ENCODE measurements at regions not wholly inside any gene's neighbourhood (a gene's known extent, or its start where the extent isn't known, plus 50 kb on each side); places are given as distances from the start of the nearest gene placed in this dataset.

- H3K4me1 ChIP-seq (ENCODE audit: control insufficient read depth in 1 of 2, insufficient read depth in 2 of 2, low read length in 2 of 2) = no peaks in the 10 kb centered on the region
- no peak overlapping the region for H2AFZ ChIP-seq (ENCODE audit: insufficient read depth, low read depth, low read length, poor library complexity, severe bottlenecking)
- H3K79me2 ChIP-seq (ENCODE audit: insufficient read depth, low read length) = no peaks in the 10 kb centered on the region
- WGBS (ENCODE audit: insufficient coverage) = no CpG with 5 or more reads among the region's 4 CpGs
- peaks cover 1 to 6% (median 2%) of the 10 kb centered on the region in 3 donors for H3K27me3 Mint-ChIP-seq (ENCODE audit: low read depth in 3 of 3)
- no peak for TF ChIP-seq CTCF (IDR thresholded peaks at IDR 0.05)
- no peaks in the 10 kb centered on the region for H3K4me1 Mint-ChIP-seq
- H3K4me3 ChIP-seq (replicated peaks in 1 of 3; ENCODE audit: low read depth in 2 of 3, low read length in 3 of 3) = no peak overlapping the region
- DNase-seq = no peak
- H3K27ac Mint-ChIP-seq = no peak overlapping the region
- peaks cover 0 to 19% of the 10 kb centered on the region in 2 donors for H3K9me3 ChIP-seq (replicated peaks in 1 of 2; ENCODE audit: control insufficient read depth in 1 of 2, insufficient read depth in 1 of 2, low read length in 2 of 2)
- H3K27ac ChIP-seq (ENCODE audit: low read depth in 1 of 2, low read length in 2 of 2) = no peak overlapping the region
- H3K27me3 ChIP-seq (ENCODE audit: control insufficient read depth in 2 of 2, insufficient read depth in 2 of 2, low read length in 2 of 2) = no peaks in the 10 kb centered on the region
- H3K4me3 Mint-ChIP-seq = no peak overlapping the region
- H3K9ac ChIP-seq (ENCODE audit: insufficient read depth, low read length, poor library complexity, severe bottlenecking) = no peak overlapping the region
- H3K36me3 ChIP-seq (replicated peaks in 1 of 2; ENCODE audit: control insufficient read depth in 1 of 2, insufficient read depth in 2 of 2, low read length in 2 of 2) = no peaks in the 10 kb centered on the region
- intact Hi-C loops (cut with micrococcal nuclease) = no loop called here
- H3K4me2 ChIP-seq (replicated peaks; ENCODE audit: extremely low read depth, low read length, poor library complexity, severe bottlenecking) = no peak overlapping the region
- no peaks in the 10 kb centered on the region for H4K20me1 ChIP-seq (ENCODE audit: insufficient read depth, low read length)
- peaks cover 0 to 19% (median 8%) of the 10 kb centered on the region in 7 donors for H3K9me3 Mint-ChIP-seq
- no peaks in the 10 kb centered on the region for H3K36me3 Mint-ChIP-seq
Observed at GRCh38 chr18:78244779-78245178, 734.8 kb upstream of the SALL3 start.

GRCh38 chr18:78245451-78245850 lies 734.2 kb upstream of the SALL3 start:
- Histone ChIP-seq H3K79me2 (ENCODE audit: insufficient read depth, low read length) (no peaks in the 10 kb centered on the region), H3K9ac (ENCODE audit: insufficient read depth, low read length, poor library complexity, severe bottlenecking) (no peak overlapping the region), H3K27me3 (ENCODE audit: control insufficient read depth in 2 of 2, insufficient read depth in 2 of 2, low read length in 2 of 2) (no peaks in the 10 kb centered on the region), H3K4me2 (replicated peaks; ENCODE audit: extremely low read depth, low read length, poor library complexity, severe bottlenecking) (no peak overlapping the region), H3K36me3 (replicated peaks in 1 of 2; ENCODE audit: control insufficient read depth in 1 of 2, insufficient read depth in 2 of 2, low read length in 2 of 2) (no peaks in the 10 kb centered on the region), H3K4me3 (replicated peaks in 1 of 3; ENCODE audit: low read depth in 2 of 3, low read length in 3 of 3) (no peak overlapping the region), H3K9me3 (replicated peaks in 1 of 2; ENCODE audit: control insufficient read depth in 1 of 2, insufficient read depth in 1 of 2, low read length in 2 of 2) (peaks cover 0 to 19% of the 10 kb centered on the region in 2 donors), H3K27ac (ENCODE audit: low read depth in 1 of 2, low read length in 2 of 2) (no peak overlapping the region), H2AFZ (ENCODE audit: insufficient read depth, low read depth, low read length, poor library complexity, severe bottlenecking) (no peak overlapping the region), H4K20me1 (ENCODE audit: insufficient read depth, low read length) (no peaks in the 10 kb centered on the region), H3K4me1 (ENCODE audit: control insufficient read depth in 1 of 2, insufficient read depth in 2 of 2, low read length in 2 of 2) (no peaks in the 10 kb centered on the region)
- DNase-seq = no peak
- WGBS (ENCODE audit: insufficient coverage) = 97% methylated on average over 6 of the region's 9 CpGs
- no peak for TF ChIP-seq CTCF (IDR thresholded peaks at IDR 0.05)
- intact Hi-C loops (cut with micrococcal nuclease) = no loop called here
- Mint-ChIP-seq H3K4me3 (no peak overlapping the region), H3K27ac (no peak overlapping the region), H3K4me1 (no peaks in the 10 kb centered on the region), H3K9me3 (peaks cover 0 to 19% (median 8%) of the 10 kb centered on the region in 7 donors), H3K36me3 (no peaks in the 10 kb centered on the region), H3K27me3 (ENCODE audit: low read depth in 3 of 3) (peaks cover 1 to 6% (median 2%) of the 10 kb centered on the region in 3 donors)
